ENCODE measurements at regions not wholly inside any gene's neighbourhood (a gene's known extent, or its start where the extent isn't known, plus 50 kb on each side); places are given as distances from the start of the nearest gene placed in this dataset.
"Not testable (repeated sequence)": the region's sequence is repeated elsewhere in the genome, so short reads cannot be mapped to it uniquely, and the experiment has no call there.

DNA sequence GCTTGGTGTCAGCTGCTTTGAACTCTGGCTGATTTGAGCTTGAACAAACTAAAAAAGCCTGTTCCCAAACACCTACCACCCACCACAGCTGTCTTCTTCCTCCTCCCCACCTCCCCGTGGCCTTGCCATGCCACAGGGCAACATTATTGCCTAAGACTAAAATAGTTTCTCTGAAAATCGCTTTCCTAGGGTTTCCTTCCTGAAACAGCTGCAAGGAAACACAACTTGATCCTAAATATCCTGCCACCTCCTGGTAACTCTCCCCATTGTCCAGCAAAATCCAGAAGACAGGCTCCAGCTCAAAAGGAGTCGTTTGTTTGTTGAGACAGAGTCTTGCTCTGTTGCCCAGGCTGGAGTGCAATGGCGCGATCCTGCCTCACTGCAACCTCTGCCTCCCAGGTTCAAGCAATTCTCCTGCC lies 193.9 kb upstream of the TPM1 start:
- no peak for DNase-seq

DNA sequence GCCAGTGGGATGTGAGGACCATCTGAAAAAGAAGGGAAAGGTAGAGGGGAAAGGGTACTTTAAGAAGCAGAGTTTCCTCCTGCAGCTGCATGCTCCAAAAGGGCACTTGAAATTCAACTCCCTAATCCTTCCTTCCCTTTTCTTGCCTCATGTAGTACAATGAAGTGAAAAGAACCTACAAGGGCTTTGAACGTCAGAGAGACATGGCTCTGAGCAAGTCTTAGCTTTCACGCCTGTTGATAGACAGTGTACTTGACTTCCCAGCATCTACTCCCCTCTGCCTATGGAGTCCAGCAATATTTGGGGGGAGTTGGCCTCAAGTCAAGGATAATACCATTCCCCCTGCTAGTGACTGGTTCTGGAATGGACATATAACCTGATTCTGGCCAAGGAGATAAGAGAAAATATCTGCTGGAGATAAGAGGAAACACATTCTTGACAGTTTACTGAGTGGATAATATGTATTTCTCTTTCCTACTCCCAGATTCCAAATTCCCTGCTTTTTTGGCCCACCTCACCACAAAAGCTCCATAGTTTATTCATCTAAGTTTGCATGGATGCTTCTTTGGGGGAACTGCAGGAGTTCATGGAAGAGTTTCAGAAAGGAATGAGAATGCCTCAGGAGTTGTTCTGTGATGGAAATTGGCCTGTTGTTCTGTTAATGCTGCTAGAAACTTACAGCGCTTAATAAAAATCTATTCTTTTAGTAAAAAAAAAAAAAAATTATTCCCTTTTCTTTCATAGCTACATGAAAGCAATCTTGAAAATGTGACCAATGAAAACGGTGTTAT lies 193.0 kb upstream of the TPM1 start:
- no peak for DNase-seq

DNA sequence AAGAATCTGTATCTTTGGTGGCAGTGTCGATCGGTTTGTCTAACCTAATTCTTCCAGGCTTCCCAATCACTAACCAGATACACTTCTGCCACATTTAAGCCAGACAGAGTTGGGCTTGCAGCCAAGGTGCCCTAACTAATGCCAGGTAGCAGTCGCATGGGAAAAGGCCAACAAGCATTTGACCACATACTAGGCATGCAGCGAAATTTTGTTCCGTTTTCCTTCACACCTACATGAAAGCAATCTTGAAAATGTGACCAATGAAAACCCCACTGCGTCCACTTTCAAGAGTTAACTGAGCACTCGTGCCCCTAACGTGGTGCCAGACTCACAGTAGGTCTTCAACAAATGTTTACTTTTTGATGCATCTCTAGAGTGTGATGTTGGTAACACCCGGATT lies 192.2 kb upstream of the TPM1 start:
- peak in 1 of 2 experiments; percentile 2 for DNase-seq

DNA sequence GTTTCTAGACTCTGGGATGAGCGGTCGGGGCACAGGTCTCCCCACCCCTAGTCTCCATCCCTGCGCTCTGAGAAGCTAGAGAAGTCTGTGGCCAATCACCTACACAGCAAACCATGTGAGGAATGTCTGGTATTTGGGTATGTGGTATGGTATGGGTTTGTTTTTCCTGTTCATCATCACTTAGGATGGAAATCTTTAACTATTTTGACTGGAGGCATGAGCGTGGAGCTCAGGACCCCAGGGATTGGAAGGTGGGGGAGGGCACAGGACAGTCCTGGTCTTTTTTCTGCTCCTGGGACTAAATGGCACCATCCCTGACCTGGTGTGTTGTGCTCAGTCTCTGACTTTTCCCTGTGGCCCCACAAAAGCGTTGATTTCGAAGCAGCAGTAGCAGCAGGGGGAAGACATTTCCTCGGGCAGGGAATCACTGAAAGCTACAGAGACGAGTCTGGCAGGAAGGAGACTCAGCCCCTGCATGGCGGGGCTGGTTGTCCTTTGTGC lies 191.7 kb upstream of the TPM1 start:
- no peak for DNase-seq

DNA sequence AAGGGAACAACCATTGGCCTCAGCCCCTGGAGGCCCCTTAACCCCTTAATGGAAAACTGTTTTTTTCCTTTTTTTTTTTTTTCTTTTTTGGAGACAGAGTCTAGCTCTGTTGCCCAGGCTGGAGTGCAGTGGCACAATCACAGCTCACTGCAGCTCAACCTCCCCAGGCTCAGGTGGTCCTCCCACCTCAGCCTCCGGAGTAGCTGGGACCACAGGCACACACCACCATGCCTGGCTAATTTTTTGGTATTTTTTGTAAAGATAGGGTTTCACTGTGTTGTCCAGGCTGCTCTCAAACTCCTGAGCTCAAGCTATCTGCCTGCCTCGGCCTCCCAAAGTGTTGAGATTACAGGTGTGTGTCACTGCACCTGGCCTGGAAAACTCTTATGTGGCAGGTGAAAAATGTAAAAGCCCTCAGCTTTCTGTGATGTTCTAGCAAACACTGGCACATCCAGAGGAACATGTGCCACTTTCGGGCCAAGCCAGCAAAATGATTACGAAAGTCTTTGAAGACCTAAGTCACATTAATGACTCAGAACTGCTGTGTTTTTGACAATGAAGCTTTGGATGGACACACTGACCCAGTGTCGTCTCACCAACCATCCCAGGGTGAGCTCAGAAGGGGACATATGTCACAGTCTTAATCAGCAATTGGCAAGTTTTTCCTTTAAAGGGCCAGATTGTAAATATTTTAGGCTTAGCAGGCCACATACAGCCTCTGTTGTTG lies 189.3 kb upstream of the TPM1 start:
- DNase-seq: no peak

DNA sequence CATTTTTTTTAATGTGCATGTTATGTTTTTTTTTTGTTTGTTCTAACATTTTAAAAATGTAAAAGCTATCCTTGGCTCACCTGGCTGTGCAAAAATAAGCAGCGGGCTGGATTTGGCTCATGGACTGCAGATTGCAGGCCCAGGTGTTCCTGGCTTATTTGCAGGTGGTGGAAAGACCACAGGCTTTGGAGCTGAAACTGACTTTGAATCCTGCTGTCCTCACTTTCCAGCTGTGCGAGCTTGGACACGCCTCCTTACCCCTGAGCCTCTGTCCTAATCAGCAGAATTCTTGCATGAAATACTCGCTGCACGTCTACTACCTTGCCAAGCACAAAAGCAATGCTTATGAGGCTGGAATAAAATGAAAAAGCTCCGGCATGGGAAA lies 188.7 kb upstream of the TPM1 start:
- no peak for DNase-seq

DNA sequence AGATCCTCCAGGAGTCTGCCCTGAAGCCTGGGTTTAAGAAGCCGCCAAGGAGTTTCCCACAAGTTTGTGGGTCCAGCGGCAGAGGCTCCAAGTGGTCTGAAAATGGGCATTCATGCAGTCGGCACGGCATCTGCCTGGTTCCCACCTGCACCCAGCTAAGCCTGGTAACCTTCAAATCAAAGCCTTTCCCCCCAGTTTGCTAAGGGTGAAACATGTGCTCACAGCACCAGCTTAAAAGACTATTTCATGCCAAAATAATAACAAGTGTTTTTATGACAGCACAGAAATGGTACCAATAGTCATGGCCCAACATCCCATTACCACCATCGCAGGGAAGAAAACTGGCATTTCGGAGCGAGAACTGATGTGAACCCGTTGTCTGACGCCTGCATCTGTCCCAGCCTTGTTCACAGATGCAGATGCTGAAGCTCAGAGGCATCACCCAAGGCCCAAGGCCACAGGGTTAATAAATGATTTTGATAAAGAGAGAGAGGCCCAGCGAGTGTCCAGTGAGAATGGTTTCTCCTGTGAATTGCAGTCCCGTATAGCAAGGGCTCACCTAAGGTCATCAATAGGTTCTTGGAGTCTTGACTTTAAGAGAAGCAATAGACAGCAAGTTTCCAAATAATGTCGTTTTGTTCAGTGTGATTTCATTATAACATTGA lies 188.0 kb upstream of the TPM1 start:
- no peak for DNase-seq

DNA sequence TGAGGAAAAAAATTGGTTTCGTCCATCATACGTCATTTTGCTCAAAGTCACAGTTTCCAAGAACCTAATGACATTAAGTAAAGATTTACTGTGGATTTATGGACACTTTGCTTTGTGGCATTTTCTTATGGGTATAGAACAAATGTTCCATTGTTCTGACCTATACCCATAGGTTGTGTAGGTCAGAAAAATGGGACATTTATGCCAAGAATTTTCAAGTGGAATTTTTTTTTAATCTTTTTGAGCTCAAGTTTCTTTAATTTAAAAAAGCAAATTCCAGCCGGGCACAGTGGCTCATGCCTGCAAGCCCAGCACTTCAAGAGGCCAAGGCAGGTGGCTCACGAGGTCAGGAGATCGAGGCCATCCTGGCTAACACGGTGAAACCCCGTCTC lies 187.5 kb upstream of the TPM1 start:
- no peak for DNase-seq

DNA sequence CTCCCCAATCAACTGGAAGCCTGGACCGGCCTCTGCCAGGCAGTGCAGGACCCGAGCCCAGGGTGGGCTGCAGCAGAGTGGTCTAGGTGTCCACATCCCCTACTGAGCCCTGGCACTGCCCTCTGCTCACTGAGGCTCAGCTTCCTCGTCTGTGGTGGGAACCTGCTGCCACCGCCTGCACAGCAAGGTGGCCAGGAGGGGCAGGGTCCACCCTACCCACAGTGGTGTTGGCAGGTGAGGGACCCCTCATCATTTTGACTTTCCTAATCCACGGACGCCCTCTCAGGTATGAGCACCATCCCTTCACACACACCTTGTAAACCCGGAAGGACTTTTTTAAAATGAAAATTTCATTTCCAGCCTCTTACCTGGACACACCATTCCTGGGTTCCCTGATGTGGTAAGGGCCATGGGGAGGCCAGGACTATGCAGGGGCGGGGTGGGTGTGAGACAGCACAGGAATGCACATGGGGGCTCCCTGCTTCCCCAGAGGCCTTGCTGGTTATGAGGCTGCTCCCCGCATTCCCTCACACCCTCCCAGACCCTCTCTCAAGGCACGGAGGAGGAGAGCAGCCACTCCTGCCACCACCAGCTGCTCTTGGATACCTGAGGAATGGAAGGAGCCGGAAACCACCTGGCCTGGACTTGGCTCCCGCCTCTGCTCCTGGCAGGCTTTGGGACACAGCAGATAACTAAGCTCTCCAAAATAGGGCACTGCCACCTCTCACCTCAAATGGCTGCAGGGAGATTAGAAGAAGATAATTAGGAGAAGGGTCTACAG lies 185.9 kb upstream of the TPM1 start:
- DNase-seq: peak in 1 of 2 experiments; percentile 38

DNA sequence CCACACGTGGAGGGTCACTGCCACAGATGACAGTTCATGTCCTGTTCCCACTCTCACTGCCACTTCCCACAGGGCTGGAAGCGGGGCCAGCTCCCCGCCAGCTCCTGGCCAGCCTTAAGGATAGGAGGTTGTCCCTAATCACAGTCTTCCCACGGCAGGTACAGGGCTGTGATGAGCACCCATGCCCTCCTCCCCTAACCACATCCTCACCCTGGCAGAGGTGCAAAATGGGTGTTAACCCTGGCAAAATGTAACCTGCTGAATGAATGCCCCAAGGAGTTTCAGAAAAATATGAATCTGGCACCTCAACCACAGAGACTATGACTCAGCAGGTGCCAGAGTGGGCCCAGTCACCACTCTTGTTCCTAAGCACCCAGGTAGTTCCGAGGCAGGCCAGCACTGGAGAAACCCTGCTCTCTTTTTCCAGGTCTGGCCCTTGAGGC lies 185.1 kb upstream of the TPM1 start:
- no peak for DNase-seq

DNA sequence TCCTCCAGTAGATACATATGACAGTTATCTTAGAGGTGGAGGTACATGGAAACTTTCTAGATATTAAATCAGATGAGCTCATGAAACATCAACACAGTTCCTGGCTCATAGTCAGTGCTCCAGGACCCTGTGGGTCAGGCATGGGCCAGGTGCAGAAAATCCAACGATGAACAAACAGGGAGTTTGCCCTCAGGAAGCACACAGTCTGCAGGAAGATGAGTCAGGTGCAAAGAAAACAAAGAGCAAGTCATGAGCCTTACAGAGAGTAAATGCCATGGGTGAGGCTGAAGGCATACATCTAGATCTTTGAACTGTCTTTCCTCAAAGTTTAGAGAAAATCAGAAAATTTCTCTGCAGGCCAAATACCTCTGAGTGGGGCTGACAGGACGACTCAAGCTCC lies 184.2 kb upstream of the TPM1 start:
- DNase-seq: no peak

DNA sequence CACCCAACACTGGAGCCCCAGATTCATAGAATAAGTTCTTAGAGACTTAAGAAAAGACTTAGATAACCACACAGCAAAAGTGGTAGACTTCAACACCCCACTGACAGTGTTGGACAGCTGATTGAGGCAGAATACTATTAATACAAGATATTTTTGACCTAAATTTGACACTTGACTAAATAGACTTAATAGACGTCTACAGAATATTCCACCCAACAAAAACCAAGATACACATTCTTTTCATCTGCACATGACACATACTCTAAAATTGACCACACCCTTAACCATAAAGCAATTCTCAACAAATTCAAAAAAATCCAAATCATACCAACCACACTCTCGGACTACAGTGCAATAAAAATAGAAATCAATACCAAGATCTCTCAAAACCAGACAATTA lies 179.8 kb upstream of the TPM1 start:
- DNase-seq: no peak

DNA sequence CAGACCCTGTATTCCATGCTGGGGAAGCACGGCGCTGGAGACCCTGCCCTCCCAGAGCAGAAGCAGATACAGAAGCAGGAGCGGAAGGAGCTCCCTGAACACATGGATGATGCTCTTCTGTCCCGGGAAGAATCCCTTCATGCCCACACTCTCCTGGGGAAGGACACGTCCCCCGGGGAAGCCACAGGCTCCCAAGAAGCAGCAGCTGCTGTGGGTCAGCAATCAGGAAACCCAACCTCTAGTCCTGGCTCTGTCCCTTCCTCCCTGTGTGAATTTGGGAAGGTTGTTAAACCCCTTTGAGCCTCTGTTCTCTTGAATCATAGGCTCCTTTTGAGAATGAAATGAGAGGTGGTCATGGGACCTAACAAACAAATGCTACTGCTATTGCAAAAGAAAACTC lies 176.2 kb upstream of the TPM1 start:
- DNase-seq: no peak

DNA sequence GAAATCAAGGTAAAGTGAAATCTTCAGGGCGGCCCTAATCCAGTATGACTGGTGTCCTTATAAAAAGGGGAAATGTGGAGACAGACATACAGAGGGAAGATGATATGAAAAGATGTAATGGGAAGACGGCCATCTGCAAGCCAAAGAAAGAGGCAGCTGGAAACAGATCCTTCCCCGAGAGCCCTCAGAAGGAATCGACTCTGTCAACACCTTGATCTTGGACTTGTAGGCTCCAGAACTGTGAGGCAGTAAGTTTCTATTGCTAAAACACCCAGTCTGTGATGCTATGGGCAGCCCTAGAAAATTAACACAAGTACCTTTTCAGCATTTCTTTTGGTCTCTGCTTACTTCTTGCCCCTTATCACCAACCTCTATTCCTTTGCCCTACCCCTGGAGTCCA lies 174.7 kb upstream of the TPM1 start:
- no peak for DNase-seq

DNA sequence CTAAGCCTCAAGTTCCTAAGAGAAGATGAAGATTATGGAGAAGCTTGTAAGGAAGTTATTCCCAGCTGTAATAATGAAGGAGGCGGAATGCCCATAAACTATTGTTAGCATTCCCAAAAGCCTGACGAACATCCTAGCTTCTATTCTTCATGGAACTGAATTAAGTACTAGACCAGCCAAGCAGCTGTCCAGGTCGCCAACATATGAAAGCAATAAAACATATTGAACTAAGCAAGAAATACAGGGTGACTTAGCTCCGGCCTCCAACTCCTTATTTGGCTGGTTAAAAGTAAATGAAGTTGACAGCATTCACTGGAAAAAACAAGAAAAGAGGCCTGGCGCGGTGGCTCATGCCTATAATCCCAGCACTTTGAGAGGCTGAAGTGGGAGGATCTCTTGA lies 174.0 kb upstream of the TPM1 start:
- DNase-seq: no peak

DNA sequence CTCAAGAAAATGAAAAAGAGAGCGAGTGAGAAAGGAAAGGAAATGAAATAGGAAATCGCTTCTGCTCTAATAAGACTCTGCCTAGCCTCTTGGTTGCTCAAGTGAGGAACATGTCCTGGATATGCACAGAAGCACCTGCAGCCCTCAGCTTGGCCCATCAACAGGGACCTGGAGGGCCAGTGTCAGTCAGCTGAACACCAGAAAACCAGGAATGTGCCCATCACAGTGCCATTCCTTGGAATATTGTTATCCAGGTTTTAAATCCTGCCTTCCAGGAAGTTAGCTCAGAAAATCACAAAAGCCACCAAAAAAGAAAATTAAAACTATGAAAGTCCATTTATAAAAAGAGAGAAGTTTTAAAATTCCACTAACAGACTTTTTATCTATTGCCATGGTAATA lies 173.4 kb upstream of the TPM1 start:
- DNase-seq: no peak

DNA sequence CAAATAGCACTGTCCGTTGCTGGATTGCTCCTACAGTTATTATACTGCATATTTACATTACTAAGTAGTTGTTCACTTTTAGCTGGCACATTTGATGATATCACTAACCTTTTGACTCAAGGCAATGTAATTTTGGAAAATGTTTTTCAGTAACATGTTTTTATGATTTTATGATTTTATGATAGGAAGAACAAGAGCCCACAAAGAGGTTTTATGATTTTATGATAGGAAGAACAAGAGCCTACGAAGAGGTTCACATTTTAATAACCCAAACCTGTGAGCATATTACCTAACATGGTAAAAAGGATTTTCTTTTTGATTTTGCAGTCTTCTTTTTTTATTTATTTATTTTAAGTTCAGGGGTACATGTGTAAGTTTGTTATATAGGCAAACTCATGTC lies 172.3 kb upstream of the TPM1 start:
- DNase-seq: no peak

DNA sequence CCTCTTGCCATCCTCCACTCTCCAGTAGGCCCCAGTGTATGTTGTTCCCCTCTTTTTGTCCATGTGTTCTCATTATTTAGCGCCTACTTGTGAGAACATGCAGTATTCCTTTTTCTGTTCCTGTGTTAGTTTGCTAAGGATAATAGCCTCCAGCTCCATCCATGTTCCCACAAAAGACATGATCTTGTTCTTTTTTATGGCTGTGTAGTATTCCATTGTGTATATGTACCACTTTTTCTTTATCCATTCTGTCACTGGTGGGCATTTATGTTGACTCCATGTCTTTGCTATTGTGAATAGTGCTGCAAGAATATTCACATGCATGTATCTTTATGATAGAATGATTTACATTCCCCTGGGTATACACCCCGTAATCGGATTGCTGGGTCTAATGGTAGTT lies 171.8 kb upstream of the TPM1 start:
- not testable (repeated sequence) for DNase-seq

DNA sequence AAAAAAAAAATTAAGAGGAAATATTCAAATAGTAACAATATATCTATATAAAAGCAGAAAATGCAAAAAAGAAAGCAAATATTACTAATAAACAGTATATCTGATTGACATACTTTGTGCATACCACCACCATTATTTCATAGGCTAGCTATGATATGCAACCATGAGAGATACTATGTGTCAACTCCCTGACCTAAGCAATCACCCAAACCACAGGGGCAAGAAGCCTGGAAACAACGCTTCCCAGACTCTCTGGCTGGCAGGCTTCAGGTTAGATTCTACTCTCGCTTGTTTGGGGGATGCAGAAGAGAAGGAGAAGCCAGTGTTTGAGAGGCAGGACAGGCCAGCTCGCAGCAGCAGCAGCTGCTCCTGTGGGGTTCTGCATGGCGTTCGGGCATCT lies 169.3 kb upstream of the TPM1 start:
- DNase-seq: no peak

DNA sequence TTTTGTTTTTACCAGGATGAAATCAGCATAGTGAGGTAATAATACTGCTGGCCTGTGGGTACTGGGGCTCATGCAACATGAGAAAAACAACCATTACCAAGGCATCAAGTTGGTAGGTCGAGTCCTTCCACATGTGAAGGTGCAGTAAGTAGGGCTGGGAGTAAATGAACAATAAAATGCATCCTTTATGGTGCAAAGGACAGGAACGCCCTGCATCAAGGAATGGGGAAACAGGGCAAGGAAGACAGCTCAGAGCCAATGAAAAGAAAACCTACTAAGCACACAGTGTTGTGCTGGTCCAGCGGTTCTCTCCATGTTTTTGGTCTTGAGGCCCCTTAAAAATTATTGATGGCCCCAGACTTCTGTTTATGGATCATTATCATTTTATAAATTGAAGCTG lies 168.5 kb upstream of the TPM1 start:
- DNase-seq: no peak

DNA sequence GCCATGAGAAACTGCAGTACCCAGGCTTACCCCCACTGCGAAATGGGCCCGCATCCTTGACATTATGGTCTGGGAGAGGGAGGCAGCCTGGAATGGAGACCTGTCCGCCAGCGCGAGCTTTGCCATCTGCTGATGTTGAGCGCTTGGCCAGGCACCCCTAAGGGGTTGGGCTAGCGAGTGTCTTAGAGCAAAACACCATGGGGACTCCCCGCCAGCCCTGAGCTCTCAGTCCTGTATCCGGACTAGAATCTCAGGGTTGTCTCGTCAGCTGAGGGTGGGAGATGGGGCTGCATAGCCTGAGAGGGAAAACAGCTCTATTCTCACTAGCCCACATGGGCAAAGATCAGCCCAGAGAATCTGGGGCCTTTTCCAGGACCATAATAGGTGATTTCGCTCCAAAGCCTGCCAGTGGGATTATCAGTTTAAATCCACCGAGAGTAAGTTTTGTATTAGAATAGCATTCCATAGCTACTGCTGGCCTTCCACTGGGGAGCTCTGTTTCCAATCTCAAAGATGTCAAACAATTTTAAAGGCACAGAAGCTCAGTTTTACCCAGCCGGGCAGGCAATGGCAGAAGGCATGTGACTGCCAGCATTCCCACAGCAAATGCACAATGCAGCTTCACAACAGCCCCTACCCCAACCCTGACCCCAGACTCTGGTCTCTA lies 167.5 kb upstream of the TPM1 start:
- DNase-seq: peak in 1 of 2 experiments; percentile 10

DNA sequence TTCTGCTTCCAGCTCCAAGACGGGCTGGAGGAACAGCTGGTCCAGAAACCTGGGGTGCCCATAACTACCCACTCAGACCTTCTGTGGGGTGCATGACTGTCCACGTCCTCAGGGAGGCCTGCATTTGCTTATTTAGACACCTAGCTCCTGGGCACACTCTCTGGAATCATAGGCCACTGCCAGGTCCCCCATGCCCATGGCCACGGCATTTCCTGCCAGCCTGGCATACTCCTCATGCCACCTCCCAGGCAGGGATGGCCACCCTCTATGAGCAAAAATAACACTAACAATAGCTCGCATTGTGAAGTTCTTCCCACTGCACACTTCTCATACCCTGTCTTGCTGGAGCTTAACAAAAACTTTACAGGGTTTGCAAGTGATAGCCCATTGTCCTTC lies 166.9 kb upstream of the TPM1 start:
- DNase-seq: no peak

All from cerebellar nuclear complex (tissue), 1 donor.